ENCODE measurements at regions not wholly inside any gene's neighbourhood (a gene's known extent, or its start where the extent isn't known, plus 50 kb on each side); places are given as distances from the start of the nearest gene placed in this dataset.
A peak's percentile ranks its signal among the peaks of the same experiment; 100 is the strongest.

DNA sequence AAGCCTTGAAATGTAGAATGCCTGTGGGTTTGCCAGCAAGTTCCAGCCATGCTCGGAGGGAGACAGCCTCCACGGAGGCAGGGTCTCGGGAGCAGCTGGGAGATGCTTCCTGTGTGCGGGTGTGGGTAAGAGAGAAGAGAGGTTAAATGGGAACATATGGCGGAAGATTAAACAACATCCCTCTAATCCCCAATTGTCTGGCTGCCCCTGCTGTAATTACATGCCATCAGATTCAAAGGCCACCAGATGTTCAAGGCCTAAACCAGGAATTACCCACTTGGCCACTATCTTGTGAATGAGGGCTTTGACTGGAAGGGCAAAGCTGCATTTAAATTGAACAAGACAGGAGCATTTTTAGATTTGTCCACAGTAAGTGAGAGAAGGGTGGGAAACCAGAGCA is 81.4 kb upstream of the BACE2 start:
- no peak for DNase-seq

DNA sequence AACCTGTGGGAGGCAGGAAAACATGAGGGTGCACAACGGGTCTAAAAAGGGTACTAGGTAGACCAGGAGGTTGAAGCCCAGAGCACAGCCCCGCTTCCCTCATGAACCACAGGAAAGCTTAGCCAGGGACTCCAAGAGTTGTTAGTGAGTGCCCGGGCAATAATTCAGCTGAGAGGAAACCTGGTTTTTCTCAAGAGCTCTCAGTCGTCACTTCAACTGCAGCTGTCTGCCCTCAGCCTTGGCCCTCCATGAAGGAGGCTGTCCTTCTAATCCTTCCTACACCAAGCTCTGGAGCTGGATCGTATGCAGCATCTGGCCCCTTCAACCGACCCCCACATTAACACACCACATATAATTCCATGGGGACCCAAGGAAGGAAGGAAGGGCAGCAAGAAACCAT is 77.0 kb upstream of the BACE2 start:
- no peak for DNase-seq

DNA sequence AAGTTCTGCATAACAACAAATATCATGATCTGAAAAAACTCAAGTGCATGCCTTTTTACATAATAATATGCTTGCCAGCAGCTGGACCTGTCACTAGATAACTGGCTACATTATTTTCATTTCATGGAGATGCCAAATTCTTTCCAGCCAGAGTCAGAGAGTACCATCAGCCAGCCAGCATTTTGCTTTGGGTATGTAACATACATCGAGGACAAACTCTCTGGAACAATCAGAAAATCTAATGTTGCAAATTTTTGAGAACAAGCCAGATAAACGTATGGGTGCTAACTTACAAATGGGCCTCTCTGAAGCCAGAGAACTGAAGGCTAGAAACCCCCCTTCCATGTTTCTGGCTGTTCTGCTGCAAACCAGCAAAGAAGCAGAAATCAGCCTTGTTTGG is 76.3 kb upstream of the BACE2 start:
- no peak for DNase-seq

DNA sequence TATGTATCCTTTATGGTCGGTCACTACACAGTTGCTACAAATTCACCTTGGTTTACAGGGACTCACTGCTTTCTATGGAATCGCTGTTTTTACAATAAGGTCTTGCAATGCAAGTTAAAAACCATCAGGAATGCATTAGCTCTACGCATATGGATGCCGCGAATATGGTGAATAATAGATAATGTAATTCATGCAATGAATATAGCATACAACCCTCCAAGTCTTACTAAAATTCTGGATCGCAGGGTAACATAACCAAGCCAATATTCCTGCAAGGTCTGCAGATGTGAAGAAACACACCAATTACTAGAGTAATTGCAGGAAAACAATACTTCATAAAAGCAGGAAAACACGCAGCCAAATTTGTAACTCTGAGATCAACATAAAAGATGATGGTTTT is 75.6 kb upstream of the BACE2 start:
- DNase-seq: no peak

DNA sequence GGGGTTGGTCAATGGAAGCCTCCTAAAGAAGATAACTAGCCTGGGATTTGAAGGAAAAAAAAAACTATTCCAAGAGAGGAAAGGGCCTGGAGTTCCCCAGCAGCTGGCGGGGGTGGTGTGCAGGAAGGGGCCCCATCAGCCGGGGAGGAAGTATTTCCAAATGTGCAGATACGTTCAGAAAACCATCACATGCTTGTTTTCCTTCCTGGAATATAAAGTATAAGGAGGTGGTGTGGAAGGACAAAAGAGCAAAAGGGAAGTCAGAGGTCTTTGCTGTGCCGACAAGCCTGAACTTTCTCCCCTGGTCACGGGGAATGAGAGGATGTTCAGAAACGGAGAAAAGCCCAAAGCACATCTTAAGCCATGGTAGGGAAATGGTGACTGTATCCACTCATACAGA is 72.0 kb upstream of the BACE2 start:
- DNase-seq: no peak

DNA sequence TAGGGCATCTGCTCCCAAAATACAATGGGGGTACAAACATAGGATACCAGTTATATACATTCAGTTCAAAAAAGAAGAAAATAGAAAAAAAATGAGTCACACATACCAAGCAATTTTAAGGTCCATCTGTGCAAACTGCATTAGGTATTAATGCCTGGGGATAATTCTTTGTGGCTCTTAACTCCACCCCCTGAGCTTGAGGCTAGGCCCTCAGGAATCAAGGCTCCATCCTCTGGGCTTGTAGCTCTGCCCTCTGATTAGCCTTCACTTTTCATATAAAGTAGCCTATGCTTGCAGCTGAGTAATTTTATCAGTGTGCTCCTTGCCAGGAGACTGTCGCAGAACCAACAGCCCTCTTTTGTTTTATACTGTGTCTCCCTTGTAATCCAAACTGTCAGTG is 69.9 kb upstream of the BACE2 start:
- no peak for DNase-seq

DNA sequence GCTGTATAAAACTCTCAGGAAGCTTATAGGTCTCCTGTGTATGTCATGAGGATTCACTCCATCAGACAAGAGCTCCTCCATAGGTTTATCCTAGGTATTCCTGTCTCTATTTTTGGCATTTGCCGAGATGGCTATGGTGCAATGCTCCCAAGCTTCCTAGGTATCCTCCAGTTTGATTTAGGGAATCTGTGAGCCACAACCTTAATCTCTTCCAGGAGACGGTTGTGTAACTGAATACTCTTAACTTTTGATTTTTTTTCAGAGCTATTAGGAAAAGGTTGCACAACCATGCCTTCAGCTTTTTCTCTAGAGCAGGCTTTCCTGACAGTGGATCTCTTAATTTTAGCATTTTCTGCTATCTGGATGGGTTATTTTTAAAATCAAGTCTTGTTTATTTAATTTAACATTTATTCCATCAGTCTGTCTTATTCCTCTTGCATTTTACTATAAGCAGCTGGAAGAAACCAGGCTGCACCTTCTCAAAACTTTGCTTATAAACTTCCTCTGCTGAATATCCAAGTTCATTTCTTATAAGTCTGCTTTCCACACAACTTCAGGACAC is 69.4 kb upstream of the BACE2 start:
- DNase-seq: no peak

DNA sequence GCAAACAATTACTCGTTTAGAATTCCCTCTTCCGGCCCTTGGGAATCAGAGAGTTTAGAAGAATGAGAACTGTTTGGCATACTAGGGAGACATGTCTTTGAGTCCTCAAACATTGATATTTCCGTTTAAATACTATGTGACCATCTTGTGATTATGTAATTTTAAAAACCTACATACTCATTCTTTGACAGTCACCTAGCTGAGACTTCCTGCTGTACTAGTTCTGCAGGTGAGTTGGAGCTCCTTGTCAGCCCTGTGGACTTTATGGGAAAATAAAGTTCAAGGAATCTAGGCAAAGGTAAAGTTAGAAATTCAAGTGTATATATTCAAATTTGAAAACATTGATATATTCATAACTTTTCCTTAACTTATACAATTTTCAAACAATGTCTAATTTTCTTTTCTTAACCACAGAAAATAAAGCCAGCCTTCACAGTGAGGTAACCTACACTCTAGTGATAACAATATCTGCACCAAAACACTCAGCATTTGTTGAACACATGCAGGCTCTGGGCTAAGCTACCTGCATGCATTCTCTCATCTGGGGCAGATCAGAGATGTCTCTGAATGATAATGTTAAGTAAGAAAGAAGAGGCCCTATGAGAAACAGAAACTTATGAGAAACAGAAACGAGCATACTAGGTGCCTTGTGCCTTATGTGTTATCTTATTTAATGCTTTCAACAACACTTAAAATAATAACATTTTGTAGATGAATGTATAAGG is 67.0 kb upstream of the BACE2 start:
- DNase-seq: no peak

DNA sequence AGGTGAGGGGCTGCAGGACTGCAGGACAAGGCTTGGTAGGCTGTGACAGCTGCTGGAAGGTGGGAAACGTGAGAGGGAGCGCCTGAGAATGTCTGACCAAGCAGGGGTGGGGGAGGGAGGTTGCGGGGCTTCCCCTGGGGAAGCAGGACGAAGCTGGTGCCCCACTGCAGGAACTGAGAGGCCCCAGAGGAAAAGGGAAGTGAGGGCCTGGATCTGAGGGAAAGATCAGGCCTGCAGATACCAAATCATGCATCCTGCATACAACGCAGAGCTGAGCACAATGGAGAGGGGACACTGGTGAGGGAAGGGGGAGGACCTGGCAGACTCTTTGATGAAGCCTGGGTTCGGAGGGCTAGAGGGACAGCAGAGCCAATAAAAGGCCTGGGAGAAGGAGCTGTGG is 65.7 kb upstream of the BACE2 start:
- DNase-seq: no peak

DNA sequence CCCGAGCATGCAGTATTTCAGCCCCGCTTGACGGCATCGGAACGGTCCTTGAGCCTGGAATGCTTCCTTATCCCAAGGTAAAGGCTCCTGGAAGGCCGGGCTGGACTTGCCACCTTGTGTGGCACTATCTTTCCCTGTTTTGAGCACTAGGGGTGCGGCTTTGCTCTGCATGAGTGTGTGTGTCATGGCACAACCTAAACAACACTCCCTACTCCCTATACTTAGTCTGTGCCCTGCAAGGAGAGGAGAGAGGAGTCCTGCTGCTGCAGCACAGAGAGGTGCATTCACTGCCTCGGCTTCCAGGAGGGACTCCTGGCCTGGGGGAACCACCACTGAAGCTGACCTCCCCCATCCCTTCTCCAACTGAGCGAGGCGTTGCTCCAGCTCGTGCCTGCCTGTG is 60.4 kb upstream of the BACE2 start:
- no peak for DNase-seq

DNA sequence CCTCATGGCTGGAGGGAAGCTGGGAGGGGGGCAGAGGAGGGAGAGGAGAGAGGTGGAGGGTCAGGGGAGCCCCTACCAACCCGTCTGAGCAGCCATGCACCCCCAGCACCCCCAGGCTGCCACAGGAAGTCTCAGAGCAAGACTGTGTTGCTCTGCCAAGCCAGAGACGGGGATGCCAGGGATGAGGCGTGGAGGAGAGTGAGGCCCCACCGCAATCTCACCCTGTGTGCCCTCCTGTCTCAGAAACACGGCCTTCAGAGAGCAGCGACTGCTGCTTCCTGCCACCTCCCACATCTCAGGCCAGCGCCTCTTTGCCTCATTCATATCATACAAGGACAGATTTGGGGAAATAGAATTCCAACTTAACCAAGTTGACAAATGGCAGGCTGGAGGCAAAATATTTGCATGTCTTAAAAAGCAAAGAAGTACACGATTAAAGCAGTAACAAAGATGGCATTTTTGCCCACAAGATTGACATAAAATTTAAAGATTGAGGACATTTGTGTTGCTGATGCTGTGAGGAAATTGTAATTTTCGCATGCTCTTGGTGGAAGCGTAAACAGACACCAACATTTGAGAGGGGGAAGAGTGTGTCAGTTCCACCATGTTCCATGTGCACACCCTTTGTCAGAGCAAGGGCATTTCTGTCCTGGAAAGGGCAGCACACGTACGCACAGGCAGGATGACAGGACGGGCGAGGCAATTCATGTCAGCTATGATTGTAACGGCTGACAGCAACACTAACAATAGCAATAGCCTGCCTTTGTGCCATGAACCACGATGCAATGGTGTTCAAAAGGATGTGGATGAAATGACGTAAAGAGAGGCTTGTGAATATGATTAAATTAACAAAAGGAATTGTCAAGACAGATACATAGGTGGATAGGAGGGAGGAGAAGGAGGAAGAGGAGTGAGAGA is 59.0 kb upstream of the BACE2 start:
- DNase-seq: no peak

DNA sequence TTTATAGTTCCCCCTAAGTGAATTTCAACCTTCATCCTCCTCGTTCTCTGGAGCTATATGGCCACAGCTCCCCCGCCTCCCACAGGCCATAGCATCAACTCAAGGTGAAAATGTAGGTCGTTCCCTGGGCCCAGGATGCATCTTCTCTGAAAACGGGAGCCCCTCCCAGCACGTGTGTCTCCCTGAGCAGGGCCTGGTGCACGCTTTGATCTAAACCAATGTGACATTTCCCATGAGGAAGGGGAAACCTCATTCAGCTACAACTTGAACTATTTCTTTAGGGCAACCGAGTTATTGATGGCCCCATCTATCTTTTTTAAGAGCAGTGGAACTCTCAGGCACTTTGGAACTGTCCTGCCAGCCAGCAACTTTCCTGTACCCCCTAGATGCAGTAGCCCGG is 57.8 kb upstream of the BACE2 start:
- no peak for DNase-seq

DNA sequence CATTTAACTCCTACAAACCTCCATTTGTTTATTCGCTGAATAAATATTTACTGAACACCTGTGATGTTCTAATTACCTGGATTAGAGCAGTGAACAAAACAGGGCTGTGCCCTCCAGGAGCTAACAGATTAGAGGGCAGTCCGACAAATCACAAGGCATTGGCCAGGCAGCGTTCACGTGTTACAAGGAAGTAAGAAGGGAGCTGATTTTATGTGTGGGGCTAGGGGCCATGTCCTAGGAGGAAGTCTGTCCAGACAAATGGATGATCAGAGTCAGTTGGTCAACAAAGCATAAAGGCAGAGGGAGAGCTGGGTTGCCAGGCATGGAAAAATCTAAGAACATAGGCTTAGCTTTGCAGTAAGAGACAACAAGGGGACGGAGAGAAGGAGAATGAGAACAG is 57.3 kb upstream of the BACE2 start:
- no peak for DNase-seq

DNA sequence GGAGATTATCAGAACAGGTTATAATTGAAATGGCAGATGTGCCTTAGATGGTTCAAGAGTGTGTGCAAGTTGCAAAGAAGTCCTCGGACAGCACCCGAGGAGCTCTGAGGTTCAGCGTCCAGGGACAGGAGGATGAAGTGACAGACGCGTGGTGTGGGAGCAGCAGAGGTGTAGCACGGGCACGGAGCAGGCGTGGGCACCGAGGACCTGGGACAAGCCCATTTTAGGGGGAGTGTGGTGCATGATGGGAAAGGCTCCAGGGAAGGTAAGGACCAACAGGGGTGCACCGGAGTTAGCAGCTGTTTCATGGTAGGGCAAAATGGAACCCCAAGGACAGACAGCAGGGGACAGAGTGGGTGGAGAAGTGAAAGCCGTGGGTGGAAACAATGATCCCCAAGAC is 56.3 kb upstream of the BACE2 start:
- no peak for DNase-seq

DNA sequence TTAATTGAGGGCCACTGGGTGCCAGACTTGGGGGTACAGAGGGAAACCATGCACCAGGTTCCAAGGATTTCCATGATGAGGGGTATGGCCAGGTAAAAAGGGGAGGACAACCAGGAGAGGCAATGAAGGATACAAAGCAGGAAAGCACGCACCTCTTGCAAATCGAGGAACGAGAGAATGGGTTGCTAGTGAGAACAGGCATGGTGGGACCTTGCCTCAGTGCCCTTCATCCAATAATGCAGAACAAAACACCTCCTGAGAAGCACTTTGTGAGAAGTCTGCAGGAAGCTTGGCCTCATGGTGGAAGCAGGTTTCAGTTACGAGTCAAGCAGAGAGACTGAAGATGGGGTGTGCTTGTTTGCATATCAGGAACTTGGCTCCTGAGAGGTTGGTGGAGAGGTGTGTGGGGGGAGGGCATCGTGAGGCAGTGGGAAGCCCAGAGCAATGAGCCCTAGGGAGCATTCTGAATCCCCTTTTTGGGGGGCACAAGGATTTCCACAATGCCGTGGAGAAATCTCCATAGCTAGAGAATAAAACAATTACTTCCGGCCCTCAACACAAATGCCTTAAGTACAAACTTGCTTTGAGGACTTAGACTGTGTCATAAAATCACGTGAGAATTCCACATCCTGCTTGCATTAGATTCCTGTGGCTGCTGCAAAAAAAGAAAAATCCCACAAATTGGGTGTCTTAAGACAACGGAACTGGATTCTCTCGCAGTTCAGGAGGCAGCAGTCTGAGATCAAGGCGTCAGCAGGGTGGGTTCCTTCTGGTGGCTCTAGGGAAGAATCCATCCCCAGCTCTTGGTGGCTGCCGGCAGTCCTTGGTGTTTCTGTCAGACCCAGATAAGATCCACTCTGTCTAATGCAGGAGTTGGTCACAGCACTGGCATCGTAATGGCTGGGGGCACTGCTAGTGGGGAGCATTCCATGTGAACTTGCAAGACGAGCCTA is 54.9 kb upstream of the BACE2 start:
- peak in 1 of 2 experiments; percentile 12 for DNase-seq

DNA sequence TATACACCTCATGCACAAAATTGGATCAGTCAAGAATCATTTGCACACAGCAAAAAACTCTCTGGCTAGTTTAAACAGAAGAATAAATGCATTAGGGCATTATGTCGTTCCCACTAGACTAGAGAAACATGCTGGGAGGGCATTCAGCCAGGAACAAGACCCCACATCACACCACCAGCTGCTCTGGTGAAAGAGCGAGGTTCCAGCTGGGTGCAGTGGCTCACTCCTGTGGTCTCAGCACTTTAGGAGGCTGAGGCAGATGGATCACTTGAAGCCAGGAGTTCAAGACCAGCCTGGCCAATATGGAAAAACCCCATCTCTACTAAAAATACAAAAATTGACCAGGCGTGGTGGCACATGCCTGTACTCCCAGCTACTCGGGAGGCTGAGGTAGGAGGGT is 52.1 kb upstream of the BACE2 start:
- DNase-seq: no peak

Data from NCI-H526 (cell line).